IMR-90 (cell line): ENCODE measurements at regions not wholly inside any gene's neighbourhood (a gene's known extent, or its start where the extent isn't known, plus 50 kb on each side); places are given as distances from the start of the nearest gene placed in this dataset.

Experiments
- ATAC-seq: fragments of 200-7000 bp; cut with Tn5 transposase; 2 replicates; pipeline ENCODE4 v1.9.1; 2020; ENCODE audit warnings: low read depth, mild to moderate bottlenecking, moderate library complexity
- BruUV-seq: library from RNA; stranded (reverse); fragments of 400-500 nt; replicated peaks from 2 replicates; lab custom pipeline; 2021; lab: Mats Ljungman, UMichigan
- CTCF ChIA-PET: fragments of 300-600 bp; formaldehyde crosslinking; extraction: SDS; loops from one replicate; lab custom pipeline; 2021; ENCODE audit warnings: antibody characterized with exemption; lab: Yijun Ruan, JAX
- POLR2A ChIA-PET: fragments of 300-600 bp; sonication (Branson Sonifier 250); formaldehyde crosslinking; loops from one replicate; lab custom pipeline; 2022; ENCODE audit warnings: antibody characterized with exemption; ENCODE audit not compliant: unreplicated experiment; lab: Charles Lee
- DNase-seq: peaks from one replicate; pipeline ENCODE4 v3.0.0; 2013
- H2AFZ ChIP-seq: replicated peaks from 2 replicates; pipeline ENCODE3; 2013; ENCODE audit warnings: low read length, mild to moderate bottlenecking; ENCODE audit not compliant: poor library complexity
- H2AK5ac ChIP-seq: 2 replicates; pipeline ENCODE4 v1.6.1; 2013; ENCODE audit warnings: low read depth, low read length, inconsistent platforms
- H2AK9ac ChIP-seq: replicated peaks from 2 replicates; pipeline ENCODE3; 2013; ENCODE audit warnings: mild to moderate bottlenecking, low read depth, low read length, moderate library complexity; ENCODE audit not compliant: poor library complexity
- H2BK120ac ChIP-seq: 2 replicates; pipeline ENCODE4 v1.6.1; 2013; ENCODE audit warnings: low read depth, low read length, inconsistent platforms
- H2BK15ac ChIP-seq: 3 replicates; pipeline ENCODE4 v1.6.1; 2013; ENCODE audit warnings: low read depth, low read length, inconsistent platforms
- H2BK20ac ChIP-seq: 2 replicates; pipeline ENCODE4 v1.6.1; 2013; ENCODE audit warnings: low read depth, mild to moderate bottlenecking, inconsistent platforms, low read length, moderate library complexity
- H2BK5ac ChIP-seq: 2 replicates; pipeline ENCODE4 v1.6.1; 2013; ENCODE audit warnings: mild to moderate bottlenecking, low read depth, low read length, inconsistent platforms; ENCODE audit not compliant: poor library complexity, severe bottlenecking
- H3K14ac ChIP-seq: replicated peaks from 2 replicates; pipeline ENCODE4 v1.6.1; 2013; ENCODE audit warnings: low read depth, low read length, inconsistent platforms
- H3K18ac ChIP-seq: 2 replicates; pipeline ENCODE4 v1.6.1; 2013; ENCODE audit warnings: low read depth, low read length, control low read depth
- H3K23ac ChIP-seq: 2 replicates; pipeline ENCODE4 v1.6.1; 2013; ENCODE audit warnings: low read depth, low read length, inconsistent platforms
- H3K27ac ChIP-seq: 2 replicates; pipeline ENCODE4 v1.5.1; 2013; ENCODE audit warnings: mild to moderate bottlenecking, control low read depth, low read length; ENCODE audit not compliant: insufficient read depth
- H3K27me3 ChIP-seq: 2 replicates; pipeline ENCODE4 v1.6.1; 2013; ENCODE audit warnings: low read length; ENCODE audit not compliant: control insufficient read depth, insufficient read depth
- H3K36me3 ChIP-seq: 2 replicates; pipeline ENCODE4 v1.6.1; 2013; ENCODE audit warnings: low read length, mixed read lengths; ENCODE audit not compliant: control insufficient read depth, insufficient read depth
- H3K4ac ChIP-seq: 2 replicates; pipeline ENCODE4 v1.6.1; 2013; ENCODE audit warnings: low read depth, low read length, inconsistent platforms
- H3K4me1 ChIP-seq: 2 replicates; pipeline ENCODE4 v1.6.1; 2013; ENCODE audit warnings: low read length, mixed read lengths; ENCODE audit not compliant: control insufficient read depth, insufficient read depth
- H3K4me2 ChIP-seq: 2 replicates; pipeline ENCODE4 v1.6.1; 2013; ENCODE audit warnings: low read depth, mild to moderate bottlenecking, control low read depth, low read length, moderate library complexity
- H3K4me3 ChIP-seq: 2 replicates; pipeline ENCODE4 v1.5.1; 2013; ENCODE audit warnings: low read depth, mild to moderate bottlenecking, control low read depth, low read length, moderate library complexity; ENCODE audit not compliant: insufficient read depth
- H3K56ac ChIP-seq: 2 replicates; pipeline ENCODE4 v1.6.1; 2013; ENCODE audit warnings: low read length, inconsistent platforms; ENCODE audit not compliant: insufficient read depth; ENCODE audit errors: extremely low read depth
- H3K79me1 ChIP-seq, 2 experiments: 2 replicates each; pipeline ENCODE4 v1.6.1; 2013; ENCODE audit warnings: low read length in 2 of 2, inconsistent platforms in 1 of 2, low read depth in 1 of 2
- H3K9ac ChIP-seq: 2 replicates; pipeline ENCODE4 v1.6.1; 2013; ENCODE audit warnings: low read depth, low read length, control low read depth
- H3K9me1 ChIP-seq: 2 replicates; pipeline ENCODE4 v1.6.1; 2013; ENCODE audit warnings: low read length, inconsistent platforms; ENCODE audit not compliant: insufficient read depth
- H3K9me3 ChIP-seq: 2 replicates; pipeline ENCODE4 v1.6.1; 2013; ENCODE audit warnings: low read length; ENCODE audit not compliant: control insufficient read depth, insufficient read depth
- H4K20me1 ChIP-seq: 2 replicates; pipeline ENCODE4 v1.6.1; 2013; ENCODE audit warnings: low read length, inconsistent platforms; ENCODE audit not compliant: insufficient read depth
- H4K5ac ChIP-seq: 2 replicates; pipeline ENCODE4 v1.6.1; 2013; ENCODE audit warnings: mild to moderate bottlenecking, low read depth, low read length, control low read depth
- H4K8ac ChIP-seq, 2 experiments: 2 replicates each; pipeline ENCODE4 v1.6.1; 2013; ENCODE audit warnings: low read depth in 2 of 2, low read length in 2 of 2, control low read depth in 1 of 2, inconsistent platforms in 1 of 2
- H4K91ac ChIP-seq: 2 replicates; pipeline ENCODE4 v1.6.1; 2013; ENCODE audit warnings: low read depth, low read length, inconsistent platforms; ENCODE audit not compliant: insufficient read depth
- BHLHE40 ChIP-seq: fragments of 150-350 bp; IDR thresholded peaks from 2 replicates; pipeline ENCODE4 v1.6.1; 2016; ENCODE audit warnings: mild to moderate bottlenecking, low read depth, low read length
- CEBPB ChIP-seq: IDR thresholded peaks from 2 replicates; pipeline ENCODE4 v1.6.1; 2012; ENCODE audit warnings: low read depth, low read length, improper control_type of control experiment
- CHD1 ChIP-seq: IDR thresholded peaks from 2 replicates; pipeline ENCODE4 v1.6.1; 2012; ENCODE audit warnings: low read depth, low read length, improper control_type of control experiment
- CTCF ChIP-seq: conservative IDR thresholded peaks from 2 replicates; pipeline ENCODE4 v1.5.1; 2012; ENCODE audit warnings: mild to moderate bottlenecking, low read depth, low read length, improper control_type of control experiment
- ELK1 ChIP-seq: fragments of 150-350 bp; IDR thresholded peaks from 2 replicates; pipeline ENCODE4 v1.6.1; 2016; ENCODE audit warnings: low read depth, mild to moderate bottlenecking, low read length, moderate library complexity, borderline replicate concordance
- FOS ChIP-seq: fragments of 150-350 bp; IDR thresholded peaks from 2 replicates; pipeline ENCODE4 v1.6.1; 2016; ENCODE audit warnings: low read depth, low read length
- MAFK ChIP-seq: IDR thresholded peaks from 2 replicates; pipeline ENCODE4 v1.6.1; 2012; ENCODE audit warnings: low read depth, low read length, improper control_type of control experiment
- MAZ ChIP-seq: IDR thresholded peaks from 2 replicates; pipeline ENCODE4 v1.6.1; 2012; ENCODE audit warnings: low read depth, mild to moderate bottlenecking, low read length, improper control_type of control experiment, moderate library complexity, borderline replicate concordance
- MXI1 ChIP-seq: IDR thresholded peaks from 2 replicates; pipeline ENCODE4 v1.6.1; 2012; ENCODE audit warnings: low read depth, mild to moderate bottlenecking, low read length, moderate library complexity, borderline replicate concordance
- NFE2L2 ChIP-seq: fragments of 150-350 bp; IDR thresholded peaks from 2 replicates; pipeline ENCODE4 v1.6.1; 2016; ENCODE audit warnings: low read depth, mild to moderate bottlenecking, low read length
- POLR2A ChIP-seq: IDR thresholded peaks from 2 replicates; pipeline ENCODE4 v1.6.1; 2012; ENCODE audit warnings: mild to moderate bottlenecking, low read depth, low read length
- RAD21 ChIP-seq: IDR thresholded peaks from 2 replicates; pipeline ENCODE4 v1.6.1; 2012; ENCODE audit warnings: low read length, improper control_type of control experiment
- RCOR1 ChIP-seq: IDR thresholded peaks from 2 replicates; pipeline ENCODE4 v1.6.1; 2012; ENCODE audit warnings: mild to moderate bottlenecking, low read length, improper control_type of control experiment; ENCODE audit not compliant: insufficient replicate concordance
- RFX5 ChIP-seq: IDR thresholded peaks from 2 replicates; pipeline ENCODE4 v1.8.0; 2012; ENCODE audit warnings: low read depth, mild to moderate bottlenecking, low read length, moderate library complexity
- SMC3 ChIP-seq: fragments of 150-350 bp; IDR thresholded peaks from 2 replicates; pipeline ENCODE4 v1.6.1; 2016; ENCODE audit warnings: low read depth, mild to moderate bottlenecking, antibody characterized with exemption, low read length, moderate library complexity
- USF2 ChIP-seq: fragments of 150-350 bp; IDR thresholded peaks from 2 replicates; pipeline ENCODE4 v1.6.1; 2017; ENCODE audit warnings: mild to moderate bottlenecking, antibody characterized with exemption, low read length, low read depth
- WGBS, 2 experiments: methylation state at CpG; one replicate each; pipeline versions ENCODE4 v1.1.5 to v1.1.7; 2013; ENCODE audit warnings: missing lambda C conversion rate in 2 of 2; ENCODE audit not compliant: insufficient read length in 1 of 2; ENCODE audit errors: extremely low coverage in 2 of 2; 5-methylcytosine and 5-hydroxymethylcytosine counted together
- dilution Hi-C: fragments of 300-500 bp; cut with HindIII; formaldehyde crosslinking; loops from one replicate; pipeline ENCODE4 v1.14.3; 2018; ENCODE audit warnings: low sequenced_read_pairs; ENCODE audit not compliant: unreplicated experiment
- in situ Hi-C: fragments of 300-500 bp; cut with MboI; formaldehyde crosslinking; loops from 3 replicates; pipeline ENCODE4 v1.14.3; 2019; ENCODE audit warnings: low sequenced_read_pairs, inconsistent platforms, mixed read lengths
- intact Hi-C: fragments of 100-400 bp; cut with micrococcal nuclease; formaldehyde crosslinking; loops from 2 replicates; pipeline ENCODE4 v1.10.0; 2022

GRCh38 chr12:114963846-114964245, 279.9 kb upstream of the TBX3 start:
- 100% methylated on average over 1 of the region's 4 CpGs; no CpG with 5 or more reads in 1 of the 2 experiments for WGBS, 2 experiments
- H3K4me3 ChIP-seq: no peak overlapping the region
- intact Hi-C loops: no loop called here
- no peak for TF ChIP-seq RAD21
- TF ChIP-seq CHD1: no peak
- TF ChIP-seq USF2: no peak
- no peak for TF ChIP-seq POLR2A
- TF ChIP-seq CEBPB: no peak
- TF ChIP-seq RFX5: no peak
- TF ChIP-seq NFE2L2: no peak
- no peak for TF ChIP-seq MXI1
- TF ChIP-seq MAFK: no peak
- TF ChIP-seq MAZ: no peak
- no peak for TF ChIP-seq BHLHE40
- no peak for TF ChIP-seq RCOR1
- no peak for TF ChIP-seq CTCF
- TF ChIP-seq FOS: no peak
- TF ChIP-seq SMC3: no peak
- no peak for TF ChIP-seq ELK1
- no peak overlapping the region for H3K27ac ChIP-seq
- H2BK120ac ChIP-seq: no peak overlapping the region
- no peaks in the 10 kb centered on the region for H3K27me3 ChIP-seq
- no peaks in the 10 kb centered on the region for H3K79me1 ChIP-seq
- no peaks in the 10 kb centered on the region for H4K20me1 ChIP-seq
- no peak overlapping the region for H2AK9ac ChIP-seq
- DNase-seq (no peak), ATAC-seq (no peak)
- H2AK5ac ChIP-seq: no peak overlapping the region; the same call in 1 of the 2 replicates
- no peak overlapping the region for H3K4ac ChIP-seq
- in situ Hi-C loops: no loop called here
- no peaks in the 10 kb centered on the region for H3K9me1 ChIP-seq
- H3K9ac ChIP-seq: no peak overlapping the region
- H3K56ac ChIP-seq: no peak overlapping the region
- H3K4me2 ChIP-seq: no peak overlapping the region
- H3K23ac ChIP-seq: no peak overlapping the region
- CTCF ChIA-PET: no interaction called here
- no peak overlapping the region for H4K5ac ChIP-seq
- H2BK5ac ChIP-seq: no peak overlapping the region
- no peaks in the 10 kb centered on the region for H3K36me3 ChIP-seq
- H3K4me1 ChIP-seq: no peaks in the 10 kb centered on the region
- dilution Hi-C loops: no loop called here
- no peak overlapping the region for H2AFZ ChIP-seq
- no peak overlapping the region for H2BK15ac ChIP-seq
- no peak overlapping the region for H4K91ac ChIP-seq
- H3K18ac ChIP-seq: no peak overlapping the region
- POLR2A ChIA-PET: no interaction called here
- no peak overlapping the region for H3K14ac ChIP-seq
- H3K9me3 ChIP-seq: peaks cover 2% of the 10 kb centered on the region; the same call in 1 of the 2 replicates
- no TSS peak for BruUV-seq
- H4K8ac ChIP-seq: no peak overlapping the region
- no peak overlapping the region for H2BK20ac ChIP-seq
